Liver (tissue), 8 donors: ENCODE measurements at regions not wholly inside any gene's neighbourhood (a gene's known extent, or its start where the extent isn't known, plus 50 kb on each side); places are given as distances from the start of the nearest gene placed in this dataset.

ENCODE experiments used
- DNase-seq: peaks from one replicate; pipeline ENCODE4 v3.0.0-alpha.2; 2017; ENCODE audit warnings: low spot score
- H3K27ac ChIP-seq, 2 donors: one replicate each; pipeline ENCODE4 v1.7.0; 2013; ENCODE audit warnings: inconsistent platforms in 2 of 2, low read length in 2 of 2, control low read depth in 1 of 2, low read depth in 1 of 2, mild to moderate bottlenecking in 1 of 2
- H3K27me3 ChIP-seq, 4 donors: one replicate each; pipeline versions ENCODE4 v1.6.1 to v1.7.0; 2013; ENCODE audit warnings: low read length in 3 of 4, inconsistent platforms in 1 of 4, mild to moderate bottlenecking in 1 of 4, moderate library complexity in 1 of 4; ENCODE audit not compliant: control insufficient read depth in 4 of 4, insufficient read depth in 4 of 4
- H3K36me3 ChIP-seq, 4 donors: one replicate each; pipeline versions ENCODE4 v1.6.1 to v1.7.0; 2013; ENCODE audit warnings: low read length in 3 of 4, mild to moderate bottlenecking in 3 of 4, low read depth in 1 of 4, moderate library complexity in 1 of 4; ENCODE audit not compliant: control insufficient read depth in 4 of 4, insufficient read depth in 3 of 4
- H3K4me1 ChIP-seq, 4 donors: one replicate each; pipeline versions ENCODE4 v1.6.1 to v1.7.0; 2013; ENCODE audit warnings: low read length in 3 of 4, mild to moderate bottlenecking in 3 of 4, moderate library complexity in 1 of 4; ENCODE audit not compliant: control insufficient read depth in 4 of 4, insufficient read depth in 4 of 4
- H3K4me3 ChIP-seq, 3 donors: one replicate each; pipeline versions ENCODE4 v1.6.1 to v1.7.0; 2013; ENCODE audit warnings: low read length in 3 of 3, control low read depth in 1 of 3, low read depth in 1 of 3, mild to moderate bottlenecking in 1 of 3
- H3K9ac ChIP-seq, 2 donors: one replicate each; pipeline ENCODE4 v1.7.0; 2013; ENCODE audit warnings: low read length in 2 of 2, mild to moderate bottlenecking in 2 of 2, moderate library complexity in 2 of 2, control low read depth in 1 of 2, low read depth in 1 of 2
- H3K9me3 ChIP-seq, 4 donors: one replicate each; pipeline versions ENCODE4 v1.6.1 to v1.7.0; 2013; ENCODE audit warnings: low read length in 3 of 4; ENCODE audit not compliant: control insufficient read depth in 4 of 4
- EGR1 ChIP-seq, 2 donors: IDR thresholded peaks; 2 replicates each; pipeline ENCODE4 v1.6.1; 2016 to 2018; ENCODE audit warnings: antibody characterized with exemption in 2 of 2, low read depth in 2 of 2
- FOXA1 ChIP-seq: IDR thresholded peaks from 2 replicates; pipeline ENCODE4 v1.6.1; 2016; ENCODE audit warnings: antibody characterized with exemption
- FOXA2 ChIP-seq: IDR thresholded peaks from 2 replicates; pipeline ENCODE4 v1.6.1; 2016; ENCODE audit warnings: antibody characterized with exemption
- GABPA ChIP-seq, 2 donors: IDR thresholded peaks in 1 of 2; conservative IDR thresholded peaks in 1 of 2; 2 replicates each; pipeline ENCODE4 v1.6.1; 2016; ENCODE audit warnings: antibody characterized with exemption in 2 of 2, mild to moderate bottlenecking in 1 of 2, moderate library complexity in 1 of 2
- HNF4A ChIP-seq, 2 donors: conservative IDR thresholded peaks; 2 replicates each; pipeline ENCODE4 v1.6.1; 2016; ENCODE audit warnings: antibody characterized with exemption in 2 of 2, mild to moderate bottlenecking in 2 of 2
- HNF4G ChIP-seq: IDR thresholded peaks from 2 replicates; pipeline ENCODE4 v1.6.1; 2016; ENCODE audit warnings: antibody characterized with exemption
- JUND ChIP-seq, 2 donors: IDR thresholded peaks; 2 replicates each; pipeline ENCODE4 v1.6.1; 2016; ENCODE audit warnings: antibody characterized with exemption in 2 of 2
- NR2F2 ChIP-seq: IDR thresholded peaks from 2 replicates; pipeline ENCODE4 v1.6.1; 2016; ENCODE audit warnings: antibody characterized with exemption
- RAD21 ChIP-seq, 2 donors: IDR thresholded peaks; 2 replicates each; pipeline ENCODE4 v1.6.1; 2016; ENCODE audit warnings: antibody characterized with exemption in 2 of 2, mild to moderate bottlenecking in 2 of 2
- RXRA ChIP-seq, 2 donors: IDR thresholded peaks; 2 replicates each; pipeline ENCODE4 v1.6.1; 2017 to 2018; ENCODE audit warnings: antibody characterized with exemption in 2 of 2, mild to moderate bottlenecking in 1 of 2
- SP1 ChIP-seq: IDR thresholded peaks from 2 replicates; pipeline ENCODE4 v1.6.1; 2018; ENCODE audit warnings: antibody characterized with exemption, mild to moderate bottlenecking
- TAF1 ChIP-seq: conservative IDR thresholded peaks from 2 replicates; pipeline ENCODE4 v1.6.1; 2016; ENCODE audit warnings: antibody characterized with exemption, mild to moderate bottlenecking
- YY1 ChIP-seq: IDR thresholded peaks from 2 replicates; pipeline ENCODE4 v1.6.1; 2016; ENCODE audit warnings: antibody characterized with exemption, mild to moderate bottlenecking
- WGBS: extraction: QIAGEN DNeasy Blood & Tissue Kit; methylation state at CpG from one replicate; pipeline ENCODE4 v1.1.7; 2013; 5-methylcytosine and 5-hydroxymethylcytosine counted together
- TF ChIP-seq, protein P1 (sequence below): IDR thresholded peaks from 2 replicates; pipeline ENCODE4 v1.6.1; 2016; ENCODE audit warnings: antibody characterized with exemption
- TF ChIP-seq, protein P2 (sequence below): IDR thresholded peaks from 2 replicates; pipeline ENCODE4 v1.6.1; 2016; ENCODE audit warnings: antibody characterized with exemption
- TF ChIP-seq, protein P3 (sequence below): IDR thresholded peaks from 2 replicates; pipeline ENCODE4 v1.6.1; 2016; ENCODE audit warnings: antibody characterized with exemption, mild to moderate bottlenecking
- TF ChIP-seq, protein P4 (sequence below): IDR thresholded peaks from 2 replicates; pipeline ENCODE4 v1.6.1; 2016; ENCODE audit warnings: antibody characterized with exemption
- TF ChIP-seq, protein P5 (sequence below): fragments of 150-350 bp; IDR thresholded peaks from 2 replicates; pipeline ENCODE4 v1.5.1; 2017; ENCODE audit warnings: improper control_type of control experiment, low read depth, low read length; ENCODE audit not compliant: missing input control
- donor health status: healthy.
- donor health status: healthy.
- donor health status: healthy.
- donor health status: healthy.
- donor health status: healthy.

DNA sequence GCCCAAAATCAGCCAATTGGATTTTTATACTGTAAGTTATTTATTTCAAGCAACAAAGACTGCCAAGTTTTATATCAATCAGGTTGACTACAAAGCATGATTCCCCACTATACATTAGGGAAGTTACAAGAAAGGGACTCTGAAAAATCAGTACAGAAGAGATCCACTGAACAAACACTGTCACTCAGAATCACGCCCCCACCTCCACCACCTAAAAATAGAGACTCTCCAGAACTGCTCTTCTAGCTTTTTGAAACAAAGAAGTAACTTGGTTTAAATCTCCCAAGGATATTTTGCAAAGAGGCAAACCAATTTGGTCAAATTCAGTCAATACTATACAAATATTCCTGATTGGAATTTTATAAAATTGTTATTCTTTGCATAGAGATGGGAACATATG is 438.0 kb downstream of the HTR1A start:
- 45% methylated on average over 1 of the region's 1 CpG for WGBS
- TF ChIP-seq FOXA2 = no peak
- TF ChIP-seq, protein P1, sequence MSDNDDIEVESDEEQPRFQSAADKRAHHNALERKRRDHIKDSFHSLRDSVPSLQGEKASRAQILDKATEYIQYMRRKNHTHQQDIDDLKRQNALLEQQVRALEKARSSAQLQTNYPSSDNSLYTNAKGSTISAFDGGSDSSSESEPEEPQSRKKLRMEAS = no peak
- no peak for TF ChIP-seq NR2F2
- TF ChIP-seq EGR1 (IDR thresholded peaks at IDR 0.05; ENCODE audit: low read depth in 2 of 2) = no peak
- TF ChIP-seq FOXA1 = no peak
- TF ChIP-seq SP1 = no peak
- no peak for TF ChIP-seq YY1
- TF ChIP-seq JUND (IDR thresholded peaks at IDR 0.05) = no peak
- TF ChIP-seq RXRA (IDR thresholded peaks at IDR 0.05) = no peak
- no peak for TF ChIP-seq TAF1
- TF ChIP-seq GABPA (IDR thresholded peaks at IDR 0.05 in 1 of 2, conservative IDR thresholded peaks at IDR 0.05 in 1 of 2) = no peak
- TF ChIP-seq, protein P2, sequence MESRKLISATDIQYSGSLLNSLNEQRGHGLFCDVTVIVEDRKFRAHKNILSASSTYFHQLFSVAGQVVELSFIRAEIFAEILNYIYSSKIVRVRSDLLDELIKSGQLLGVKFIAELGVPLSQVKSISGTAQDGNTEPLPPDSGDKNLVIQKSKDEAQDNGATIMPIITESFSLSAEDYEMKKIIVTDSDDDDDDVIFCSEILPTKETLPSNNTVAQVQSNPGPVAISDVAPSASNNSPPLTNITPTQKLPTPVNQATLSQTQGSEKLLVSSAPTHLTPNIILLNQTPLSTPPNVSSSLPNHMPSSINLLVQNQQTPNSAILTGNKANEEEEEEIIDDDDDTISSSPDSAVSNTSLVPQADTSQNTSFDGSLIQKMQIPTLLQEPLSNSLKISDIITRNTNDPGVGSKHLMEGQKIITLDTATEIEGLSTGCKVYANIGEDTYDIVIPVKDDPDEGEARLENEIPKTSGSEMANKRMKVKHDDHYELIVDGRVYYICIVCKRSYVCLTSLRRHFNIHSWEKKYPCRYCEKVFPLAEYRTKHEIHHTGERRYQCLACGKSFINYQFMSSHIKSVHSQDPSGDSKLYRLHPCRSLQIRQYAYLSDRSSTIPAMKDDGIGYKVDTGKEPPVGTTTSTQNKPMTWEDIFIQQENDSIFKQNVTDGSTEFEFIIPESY = no peak
- TF ChIP-seq HNF4A (conservative IDR thresholded peaks at IDR 0.05) = no peak
- no peak for TF ChIP-seq RAD21 (IDR thresholded peaks at IDR 0.05)
- TF ChIP-seq, protein P3, sequence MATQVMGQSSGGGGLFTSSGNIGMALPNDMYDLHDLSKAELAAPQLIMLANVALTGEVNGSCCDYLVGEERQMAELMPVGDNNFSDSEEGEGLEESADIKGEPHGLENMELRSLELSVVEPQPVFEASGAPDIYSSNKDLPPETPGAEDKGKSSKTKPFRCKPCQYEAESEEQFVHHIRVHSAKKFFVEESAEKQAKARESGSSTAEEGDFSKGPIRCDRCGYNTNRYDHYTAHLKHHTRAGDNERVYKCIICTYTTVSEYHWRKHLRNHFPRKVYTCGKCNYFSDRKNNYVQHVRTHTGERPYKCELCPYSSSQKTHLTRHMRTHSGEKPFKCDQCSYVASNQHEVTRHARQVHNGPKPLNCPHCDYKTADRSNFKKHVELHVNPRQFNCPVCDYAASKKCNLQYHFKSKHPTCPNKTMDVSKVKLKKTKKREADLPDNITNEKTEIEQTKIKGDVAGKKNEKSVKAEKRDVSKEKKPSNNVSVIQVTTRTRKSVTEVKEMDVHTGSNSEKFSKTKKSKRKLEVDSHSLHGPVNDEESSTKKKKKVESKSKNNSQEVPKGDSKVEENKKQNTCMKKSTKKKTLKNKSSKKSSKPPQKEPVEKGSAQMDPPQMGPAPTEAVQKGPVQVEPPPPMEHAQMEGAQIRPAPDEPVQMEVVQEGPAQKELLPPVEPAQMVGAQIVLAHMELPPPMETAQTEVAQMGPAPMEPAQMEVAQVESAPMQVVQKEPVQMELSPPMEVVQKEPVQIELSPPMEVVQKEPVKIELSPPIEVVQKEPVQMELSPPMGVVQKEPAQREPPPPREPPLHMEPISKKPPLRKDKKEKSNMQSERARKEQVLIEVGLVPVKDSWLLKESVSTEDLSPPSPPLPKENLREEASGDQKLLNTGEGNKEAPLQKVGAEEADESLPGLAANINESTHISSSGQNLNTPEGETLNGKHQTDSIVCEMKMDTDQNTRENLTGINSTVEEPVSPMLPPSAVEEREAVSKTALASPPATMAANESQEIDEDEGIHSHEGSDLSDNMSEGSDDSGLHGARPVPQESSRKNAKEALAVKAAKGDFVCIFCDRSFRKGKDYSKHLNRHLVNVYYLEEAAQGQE = no peak
- TF ChIP-seq, protein P4, sequence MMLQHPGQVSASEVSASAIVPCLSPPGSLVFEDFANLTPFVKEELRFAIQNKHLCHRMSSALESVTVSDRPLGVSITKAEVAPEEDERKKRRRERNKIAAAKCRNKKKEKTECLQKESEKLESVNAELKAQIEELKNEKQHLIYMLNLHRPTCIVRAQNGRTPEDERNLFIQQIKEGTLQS = no peak
- TF ChIP-seq HNF4G = no peak
- TF ChIP-seq, protein P5, sequence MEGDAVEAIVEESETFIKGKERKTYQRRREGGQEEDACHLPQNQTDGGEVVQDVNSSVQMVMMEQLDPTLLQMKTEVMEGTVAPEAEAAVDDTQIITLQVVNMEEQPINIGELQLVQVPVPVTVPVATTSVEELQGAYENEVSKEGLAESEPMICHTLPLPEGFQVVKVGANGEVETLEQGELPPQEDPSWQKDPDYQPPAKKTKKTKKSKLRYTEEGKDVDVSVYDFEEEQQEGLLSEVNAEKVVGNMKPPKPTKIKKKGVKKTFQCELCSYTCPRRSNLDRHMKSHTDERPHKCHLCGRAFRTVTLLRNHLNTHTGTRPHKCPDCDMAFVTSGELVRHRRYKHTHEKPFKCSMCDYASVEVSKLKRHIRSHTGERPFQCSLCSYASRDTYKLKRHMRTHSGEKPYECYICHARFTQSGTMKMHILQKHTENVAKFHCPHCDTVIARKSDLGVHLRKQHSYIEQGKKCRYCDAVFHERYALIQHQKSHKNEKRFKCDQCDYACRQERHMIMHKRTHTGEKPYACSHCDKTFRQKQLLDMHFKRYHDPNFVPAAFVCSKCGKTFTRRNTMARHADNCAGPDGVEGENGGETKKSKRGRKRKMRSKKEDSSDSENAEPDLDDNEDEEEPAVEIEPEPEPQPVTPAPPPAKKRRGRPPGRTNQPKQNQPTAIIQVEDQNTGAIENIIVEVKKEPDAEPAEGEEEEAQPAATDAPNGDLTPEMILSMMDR = no peak
- no peak overlapping the region for H3K4me3 ChIP-seq

DNA sequence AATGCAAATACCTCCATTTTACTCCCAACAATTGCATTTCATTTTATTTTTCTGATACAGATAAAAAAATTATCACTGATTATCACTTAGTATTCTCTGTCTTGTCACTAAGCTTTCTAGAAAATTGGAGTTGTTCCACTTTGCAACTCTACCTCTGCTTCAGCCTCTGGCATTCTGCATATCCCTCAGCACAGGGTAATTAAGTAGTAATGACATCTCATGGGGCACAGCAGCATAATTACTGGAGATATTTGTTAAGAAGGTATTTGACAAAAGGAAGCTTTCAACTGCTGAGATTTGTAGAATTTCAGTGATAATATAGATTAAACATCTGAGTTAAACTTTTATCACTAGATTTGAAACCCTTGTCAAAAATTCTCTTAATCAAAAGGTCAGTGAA is 446.2 kb downstream of the HTR1A start:
- Histone ChIP-seq H3K4me3 (no peak overlapping the region), H3K9me3 (no peaks in the 10 kb centered on the region), H3K9ac (no peak overlapping the region), H3K36me3 (no peaks in the 10 kb centered on the region), H3K27ac (no peak overlapping the region), H3K4me1 (no peaks in the 10 kb centered on the region), H3K27me3 (no peaks in the 10 kb centered on the region)
- no peak for DNase-seq
- TF ChIP-seq HNF4G = no peak
- no peak for TF ChIP-seq FOXA1
- TF ChIP-seq JUND (IDR thresholded peaks at IDR 0.05) = no peak
- TF ChIP-seq RAD21 (IDR thresholded peaks at IDR 0.05) = no peak
- no peak for TF ChIP-seq GABPA (IDR thresholded peaks at IDR 0.05 in 1 of 2, conservative IDR thresholded peaks at IDR 0.05 in 1 of 2)
- no peak for TF ChIP-seq TAF1
- no peak for TF ChIP-seq RXRA (IDR thresholded peaks at IDR 0.05)
- TF ChIP-seq SP1 = no peak
- TF ChIP-seq, protein P4 = no peak
- TF ChIP-seq, protein P2 = no peak
- TF ChIP-seq, protein P5 = no peak
- no peak for TF ChIP-seq YY1
- no peak for TF ChIP-seq FOXA2

More for the DNA sequence above, 438.0 kb downstream of the HTR1A start:
- Histone ChIP-seq H3K4me1 (no peaks in the 10 kb centered on the region), H3K27me3 (no peaks in the 10 kb centered on the region), H3K9ac (no peak overlapping the region), H3K36me3 (no peaks in the 10 kb centered on the region), H3K27ac (no peak overlapping the region), H3K9me3 (no peaks in the 10 kb centered on the region)
- no peak for DNase-seq
